ENCODE measurements at regions not wholly inside any gene's neighbourhood (a gene's known extent, or its start where the extent isn't known, plus 50 kb on each side); places are given as distances from the start of the nearest gene placed in this dataset.
"Not testable (repeated sequence)": the region's sequence is repeated elsewhere in the genome, so short reads cannot be mapped to it uniquely, and the experiment has no call there.

- DNase-seq = no peak
Observed at GRCh38 chr1:233435622-233436021, 108.1 kb downstream of the MAP3K21 start.

GRCh38 chr1:233439721-233440120 is 112.2 kb downstream of the MAP3K21 start:
- DNase-seq = no peak

- DNase-seq = peak in 1 of 2 donors; percentile 17
Observed at GRCh38 chr1:233440951-233441401, 113.5 kb downstream of the MAP3K21 start.

- no peak for DNase-seq
Observed at GRCh38 chr1:233442026-233442780, 114.7 kb downstream of the MAP3K21 start.

GRCh38 chr1:233443040-233443760 is 115.7 kb downstream of the MAP3K21 start:
- DNase-seq = no peak

GRCh38 chr1:233444484-233444883 is 117.0 kb downstream of the MAP3K21 start:
- DNase-seq = no peak

- no peak for DNase-seq
Observed at GRCh38 chr1:233445737-233446136, 118.2 kb downstream of the MAP3K21 start.

GRCh38 chr1:233446935-233447334 is 119.4 kb downstream of the MAP3K21 start:
- no peak for DNase-seq

GRCh38 chr1:233448109-233448689 is 120.7 kb downstream of the MAP3K21 start:
- DNase-seq = no peak

- DNase-seq = no peak
Observed at GRCh38 chr1:233452724-233453123, 125.2 kb downstream of the MAP3K21 start.

GRCh38 chr1:233453433-233454200 is 126.1 kb downstream of the MAP3K21 start:
- no peak for DNase-seq

- DNase-seq = no peak
Observed at GRCh38 chr1:233459470-233459945, 132.0 kb downstream of the MAP3K21 start.

GRCh38 chr1:233459968-233460367 is 132.4 kb downstream of the MAP3K21 start:
- no peak for DNase-seq

- no peak for DNase-seq
Observed at GRCh38 chr1:233460692-233461091, 133.2 kb downstream of the MAP3K21 start.

- no peak for DNase-seq
Observed at GRCh38 chr1:233461847-233462246, 134.3 kb downstream of the MAP3K21 start.

- DNase-seq = no peak
Observed at GRCh38 chr1:233463333-233463732, 135.8 kb downstream of the MAP3K21 start.

- no peak for DNase-seq
Observed at GRCh38 chr1:233465745-233466343, 138.3 kb downstream of the MAP3K21 start.

GRCh38 chr1:233470741-233471499 is 143.0 kb upstream of the KCNK1 start:
- no peak for DNase-seq

- DNase-seq = not testable (repeated sequence)
Observed at GRCh38 chr1:233471851-233472250, 142.1 kb upstream of the KCNK1 start.

- DNase-seq = not testable (repeated sequence)
Observed at GRCh38 chr1:233472796-233473195, 141.1 kb upstream of the KCNK1 start.

GRCh38 chr1:233473549-233474204 is 140.2 kb upstream of the KCNK1 start:
- DNase-seq = no peak

Data from CD4-positive, alpha-beta T cell treated with Interleukin-4 for 1 hour (primary cell).